ENCODE measurements at regions not wholly inside any gene's neighbourhood (a gene's known extent, or its start where the extent isn't known, plus 50 kb on each side); places are given as distances from the start of the nearest gene placed in this dataset.
A peak's percentile ranks its signal among the peaks of the same experiment; 100 is the strongest.

GRCh38 chr17:17417718-17418181 is 59.0 kb upstream of the MED9 start (continued):
- TF ChIP-seq REST (IDR thresholded peaks at IDR 0.05; ENCODE audit: borderline replicate concordance): no peak
- no peak for TF ChIP-seq REST (CRISPR knock-in tag; IDR thresholded peaks at IDR 0.05; ENCODE audit: low read depth)
- no peak for TF ChIP-seq MCM3 (IDR thresholded peaks at IDR 0.05)
- peak; percentile 89 for TF ChIP-seq PYGO2 (tag; IDR thresholded peaks at IDR 0.05)
- TF ChIP-seq MXI1 (IDR thresholded peaks at IDR 0.05; ENCODE audit: low read depth, low read length): no peak
- TF ChIP-seq ZNF133 (CRISPR knock-in tag; IDR thresholded peaks at IDR 0.05): no peak
- TF ChIP-seq MEF2A (IDR thresholded peaks at IDR 0.05; ENCODE audit: control insufficient read depth, low read depth, low read length): no peak
- no peak for TF ChIP-seq E2F3 (CRISPR knock-in tag; IDR thresholded peaks at IDR 0.05)
- TF ChIP-seq ZNF12 (CRISPR knock-in tag; IDR thresholded peaks at IDR 0.05): no peak
- no peak for TF ChIP-seq ZNF316 (IDR thresholded peaks at IDR 0.05)
- no peak for TF ChIP-seq SMAD1 (IDR thresholded peaks at IDR 0.05; ENCODE audit: low read depth, low read length, partially characterized antibody)
- no peak for TF ChIP-seq PRDM10 (IDR thresholded peaks at IDR 0.05; ENCODE audit: partially characterized antibody)
- peak; percentile 84 to 88 for TF ChIP-seq TRIM24 (IDR thresholded peaks at IDR 0.05)
- no peak for TF ChIP-seq TCF7 (IDR thresholded peaks at IDR 0.05; ENCODE audit: borderline replicate concordance)
- TF ChIP-seq CCAR2 (IDR thresholded peaks at IDR 0.05; ENCODE audit: low read depth, low read length): no peak
- TF ChIP-seq ZNF212 (CRISPR knock-in tag; IDR thresholded peaks at IDR 0.05): peak; percentile 92
